ENCODE measurements at regions not wholly inside any gene's neighbourhood (a gene's known extent, or its start where the extent isn't known, plus 50 kb on each side); places are given as distances from the start of the nearest gene placed in this dataset.

- no peak for DNase-seq
These were observed 402.0 kb upstream of the IRX4 start for GRCh38 chr5:2284678-2285077.

- no peak for DNase-seq
These were observed 400.8 kb upstream of the IRX4 start for GRCh38 chr5:2283481-2284045.

- DNase-seq: no peak
These were observed 400.2 kb upstream of the IRX4 start for GRCh38 chr5:2282893-2283292.

GRCh38 chr5:2282034-2282690 is 399.4 kb upstream of the IRX4 start:
- DNase-seq: no peak

DNA sequence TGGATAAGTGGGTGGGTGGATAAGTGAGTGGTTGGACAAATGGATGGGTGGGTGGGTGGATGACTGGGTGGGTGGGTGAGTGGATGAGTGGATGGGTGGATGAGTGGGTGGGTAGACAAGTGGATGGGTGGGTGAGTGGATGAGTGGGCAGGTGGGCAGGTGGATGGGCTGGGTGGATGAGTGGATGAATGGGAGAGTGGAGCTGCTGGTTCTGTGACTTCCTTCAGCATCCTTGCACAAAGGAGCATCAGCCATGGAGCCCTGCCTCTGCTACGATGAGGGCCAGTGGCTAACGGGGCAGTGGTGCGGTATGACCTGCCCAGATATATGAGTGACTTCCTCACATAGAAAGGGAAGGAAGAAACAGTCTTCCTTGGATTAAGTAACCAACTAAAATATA is 398.7 kb upstream of the IRX4 start:
- no peak for DNase-seq

DNA sequence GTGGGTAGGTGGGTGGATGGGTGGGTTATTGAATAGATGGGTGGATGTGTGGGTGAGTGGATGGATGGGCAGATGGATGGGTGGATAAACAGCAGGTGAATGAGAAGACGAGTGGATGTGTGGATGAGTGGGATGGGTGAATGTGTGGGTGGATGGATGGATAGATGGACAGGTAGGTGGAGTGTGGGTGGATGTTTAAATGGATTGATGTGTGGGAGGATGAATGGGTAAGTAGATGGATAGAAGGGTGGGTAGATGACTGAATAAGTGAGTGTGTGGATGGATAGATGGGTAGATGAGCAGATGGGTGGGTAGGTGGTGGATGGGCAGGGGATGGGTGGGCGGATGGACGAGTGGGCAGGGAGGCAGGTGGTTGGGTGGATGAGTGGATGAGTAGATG is 397.6 kb upstream of the IRX4 start:
- DNase-seq: no peak

- no peak for DNase-seq
These were observed 396.2 kb upstream of the IRX4 start for GRCh38 chr5:2278825-2279456.

DNA sequence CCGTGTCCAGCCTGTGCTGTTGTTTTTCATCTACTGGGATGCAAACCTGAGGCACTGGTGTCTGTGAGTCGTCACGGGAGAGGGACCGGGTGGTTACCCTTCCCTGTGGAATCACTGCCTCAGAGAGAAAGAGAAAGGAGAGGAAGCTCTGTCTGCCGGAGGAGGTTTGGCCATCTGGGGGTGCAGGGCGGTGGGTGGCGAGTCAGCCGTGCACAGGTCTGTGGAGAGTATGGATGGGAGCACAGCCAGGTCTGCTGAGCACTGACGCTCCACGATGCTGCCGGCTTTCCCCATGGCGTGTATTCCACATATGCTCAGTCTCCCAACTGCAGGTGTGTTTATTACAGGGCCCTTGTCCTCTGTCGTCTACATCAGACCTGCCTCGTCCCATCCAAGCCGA is 395.2 kb upstream of the IRX4 start:
- DNase-seq: no peak

- DNase-seq: no peak
These were observed 393.4 kb upstream of the IRX4 start for GRCh38 chr5:2276101-2276500.

- DNase-seq: no peak
These were observed 390.0 kb upstream of the IRX4 start for GRCh38 chr5:2272755-2273154.

DNA sequence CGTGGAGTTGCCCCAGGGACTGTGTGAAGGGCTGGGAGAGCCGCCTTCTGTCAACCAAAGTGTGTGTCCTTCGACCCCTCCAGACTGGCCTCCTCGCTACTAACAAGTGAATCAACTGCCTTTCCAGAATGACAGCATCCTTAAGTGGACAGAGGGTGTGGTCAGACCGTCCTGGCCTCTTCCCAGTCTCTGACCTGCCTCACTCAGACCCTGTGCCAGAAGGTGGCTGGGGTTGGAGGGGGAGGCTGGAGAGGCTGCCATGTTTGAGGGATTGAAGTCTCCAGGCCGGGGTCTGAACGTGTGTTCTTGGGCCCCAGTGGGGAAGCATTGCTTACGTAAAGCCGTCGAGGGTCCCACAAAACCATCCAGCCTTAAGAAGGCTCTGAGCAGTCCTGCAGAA is 389.3 kb upstream of the IRX4 start:
- no peak for DNase-seq

DNA sequence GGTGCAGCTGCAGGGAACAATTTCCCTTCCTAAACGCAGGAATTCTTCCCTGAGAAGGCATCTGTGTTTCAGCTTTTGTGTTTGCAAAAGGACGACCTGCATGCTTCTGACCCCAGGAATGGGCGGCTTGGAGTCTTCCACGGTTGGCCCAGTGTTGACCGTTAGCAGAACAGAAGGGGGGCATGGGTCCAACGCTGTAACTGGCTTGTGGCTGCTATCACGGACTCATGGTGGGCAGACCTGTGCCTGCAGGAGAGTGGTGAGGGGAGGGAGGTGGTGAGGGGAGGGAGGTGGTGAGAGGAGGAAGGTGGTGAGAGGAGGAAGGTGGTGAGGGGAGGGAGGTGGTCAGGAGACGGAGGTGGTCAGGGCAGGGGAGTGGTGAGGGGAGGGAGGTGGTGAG is 388.6 kb upstream of the IRX4 start:
- DNase-seq: no peak

GRCh38 chr5:2270467-2270866 is 387.7 kb upstream of the IRX4 start:
- no peak for DNase-seq

- DNase-seq: no peak
These were observed 386.9 kb upstream of the IRX4 start for GRCh38 chr5:2269656-2270055.

DNA sequence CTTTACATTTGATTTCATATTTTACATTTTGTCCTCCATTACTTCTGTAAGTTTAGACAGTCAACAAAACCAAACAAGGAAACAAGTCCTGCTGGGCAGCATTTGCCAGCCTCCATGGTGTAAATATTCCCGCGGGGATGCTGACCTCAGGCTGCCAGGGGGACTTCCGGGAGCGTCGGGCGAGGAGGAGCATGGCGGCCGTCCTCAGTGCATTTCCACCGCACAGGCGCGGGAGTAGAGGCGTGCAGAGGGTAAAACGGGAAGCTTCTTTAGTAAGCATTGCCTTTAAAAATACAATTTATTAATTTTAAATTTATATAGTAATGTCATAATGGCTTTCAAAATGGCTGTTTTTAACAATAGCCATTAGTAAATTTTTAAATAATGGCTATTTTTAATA is 385.3 kb upstream of the IRX4 start:
- no peak for DNase-seq

- DNase-seq: no peak
These were observed 384.0 kb upstream of the IRX4 start for GRCh38 chr5:2266641-2267240.

DNA sequence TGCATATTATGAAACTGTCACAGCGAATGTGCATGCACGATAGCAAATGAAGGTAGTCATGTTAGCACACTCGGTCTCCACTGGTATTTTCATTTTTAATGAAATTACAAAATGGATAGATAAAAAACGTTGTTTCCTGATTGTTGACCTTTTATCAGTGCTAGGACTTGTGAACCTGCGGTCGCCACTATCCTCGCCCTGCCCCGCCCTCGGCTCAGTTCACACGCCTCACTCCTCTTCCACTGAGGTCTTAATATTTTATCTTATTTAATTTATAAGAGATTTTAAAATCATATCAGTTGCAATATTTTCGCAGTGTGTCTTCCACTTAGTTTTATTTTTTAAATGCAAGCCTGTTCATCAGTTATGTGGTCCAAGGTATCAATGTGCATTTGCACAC is 382.6 kb upstream of the IRX4 start:
- DNase-seq: no peak

- DNase-seq: no peak
These were observed 381.0 kb upstream of the IRX4 start for GRCh38 chr5:2263763-2264162.

DNA sequence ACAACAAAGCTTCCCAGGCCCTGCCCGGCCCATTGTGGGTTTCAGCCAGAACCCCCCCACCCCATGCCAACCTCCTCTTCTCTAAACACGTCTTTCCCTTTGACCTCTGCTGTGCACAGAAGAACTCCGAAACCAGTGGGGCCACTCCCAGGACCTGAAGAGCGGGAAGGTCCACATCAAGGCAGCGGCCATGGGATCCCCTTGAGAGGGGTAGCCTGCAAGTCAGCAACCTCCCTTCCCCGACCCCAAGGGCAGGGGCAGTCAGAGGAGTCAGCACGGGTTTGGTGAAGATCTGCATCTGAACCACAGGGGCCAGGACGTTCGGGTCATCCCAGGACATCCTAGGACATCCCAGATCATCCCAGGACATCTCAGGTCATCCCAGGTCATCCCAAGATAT is 379.9 kb upstream of the IRX4 start:
- no peak for DNase-seq

GRCh38 chr5:2261004-2261703 is 378.4 kb upstream of the IRX4 start:
- DNase-seq: no peak

DNA sequence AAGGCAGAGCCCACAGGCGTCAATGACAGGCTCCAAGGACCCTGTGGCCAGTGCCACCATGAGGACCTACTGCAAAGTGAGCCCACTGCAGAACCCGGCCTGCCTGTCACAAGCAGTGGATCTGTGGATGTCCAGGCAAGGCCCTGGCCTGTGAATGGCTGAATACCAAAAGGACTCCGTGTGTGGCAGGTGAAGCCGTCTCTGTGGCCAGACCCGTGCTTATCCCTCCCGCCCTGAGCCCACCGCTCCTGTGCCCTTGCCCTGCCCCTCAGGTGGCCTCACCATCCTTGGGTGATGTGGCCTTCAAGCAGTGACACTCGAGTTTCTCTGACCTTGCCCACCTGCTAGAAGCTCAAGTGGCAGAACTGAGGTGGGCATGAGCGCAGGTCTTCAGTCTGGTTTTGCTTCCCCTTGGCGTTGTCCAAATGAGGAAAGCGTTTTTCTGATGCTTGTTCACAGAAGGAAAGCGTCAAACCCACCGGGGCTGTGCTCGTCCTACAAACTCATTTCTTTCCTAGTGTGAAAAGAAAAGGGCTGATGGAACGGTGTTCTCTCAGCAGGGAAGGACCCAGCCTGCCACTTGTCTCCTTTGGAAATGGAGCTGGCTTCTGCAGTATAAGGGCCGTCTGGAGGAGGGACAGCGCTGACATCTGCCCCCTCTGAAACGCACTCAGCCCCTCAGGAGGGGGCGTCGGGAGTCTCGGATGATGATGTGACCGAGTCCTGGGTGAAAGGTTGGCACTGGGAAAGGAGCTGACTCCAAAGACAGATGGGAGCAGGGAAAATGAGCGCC is 377.7 kb upstream of the IRX4 start:
- DNase-seq: no peak

DNA sequence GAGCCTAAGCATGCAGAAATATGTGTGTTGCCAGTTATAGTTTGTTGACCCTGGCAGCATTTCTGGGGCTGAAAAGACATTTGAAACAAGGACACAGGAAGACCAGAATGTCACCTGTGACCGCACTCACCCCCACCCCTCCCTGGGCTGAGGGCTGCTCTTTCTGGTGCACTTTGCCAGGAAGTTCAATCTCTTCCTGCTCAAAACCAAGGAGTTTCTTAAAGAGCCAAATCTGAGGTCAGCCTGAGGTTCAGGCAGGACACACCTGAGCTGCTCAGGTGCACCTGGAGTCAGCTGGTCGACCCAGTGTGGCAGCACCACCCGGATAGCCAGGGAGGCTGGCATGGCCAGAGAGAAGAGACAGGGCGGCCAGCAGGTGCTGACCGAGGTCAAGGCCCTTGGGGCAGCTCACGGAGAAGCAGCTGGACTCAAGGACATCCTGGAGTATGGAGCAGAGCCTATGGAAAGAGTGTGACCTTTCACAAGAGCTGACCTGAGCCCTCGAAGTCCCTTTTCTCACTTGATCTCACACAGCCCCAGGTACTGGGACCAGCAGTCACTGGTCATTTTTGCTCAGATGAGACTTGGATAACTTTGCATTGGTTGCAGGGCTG is 376.9 kb upstream of the IRX4 start:
- no peak for DNase-seq
